Keratinocyte (primary cell): ENCODE measurements at regions not wholly inside any gene's neighbourhood (a gene's known extent, or its start where the extent isn't known, plus 50 kb on each side); places are given as distances from the start of the nearest gene placed in this dataset.

Experiments
- EZH2 ChIP-seq: IDR thresholded peaks from one replicate; pipeline ENCODE4 v1.6.1; 2012; ENCODE audit warnings: inconsistent platforms, mild to moderate bottlenecking, low read length, moderate library complexity
- TF ChIP-seq, protein P1 (sequence below), 3 experiments: IDR thresholded peaks in 1 of 3; conservative IDR thresholded peaks in 1 of 3; optimal IDR thresholded peaks in 1 of 3; 2 replicates in 2 of 3; 3 replicates in 1 of 3; pipeline versions ENCODE3 to v1.5.1; 2011; ENCODE audit warnings: low read length in 3 of 3, mild to moderate bottlenecking in 3 of 3, moderate library complexity in 2 of 3, control low read depth in 1 of 3, inconsistent platforms in 1 of 3; ENCODE audit not compliant: insufficient read depth in 2 of 3; ENCODE audit errors: extremely low read depth in 1 of 3

DNA sequence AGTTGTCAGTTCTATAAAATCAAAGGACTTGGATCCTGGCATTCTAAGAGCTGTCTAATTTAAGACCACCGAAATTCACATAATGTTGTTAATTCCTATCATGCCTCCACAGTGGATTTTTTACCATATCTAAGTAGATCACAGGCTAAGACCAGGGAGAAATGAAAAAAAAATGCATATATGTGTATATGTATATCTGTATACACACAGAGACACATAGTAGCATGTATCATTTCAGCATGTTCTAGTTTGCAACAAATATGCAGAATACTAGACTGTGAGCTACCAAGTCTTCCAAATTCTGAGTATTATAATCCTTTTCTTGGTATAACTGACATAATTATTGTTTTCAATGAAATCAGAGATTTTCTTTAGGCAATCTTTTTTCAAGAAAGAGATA is 267.6 kb upstream of the TSHZ2 start:
- TF ChIP-seq, protein P1, sequence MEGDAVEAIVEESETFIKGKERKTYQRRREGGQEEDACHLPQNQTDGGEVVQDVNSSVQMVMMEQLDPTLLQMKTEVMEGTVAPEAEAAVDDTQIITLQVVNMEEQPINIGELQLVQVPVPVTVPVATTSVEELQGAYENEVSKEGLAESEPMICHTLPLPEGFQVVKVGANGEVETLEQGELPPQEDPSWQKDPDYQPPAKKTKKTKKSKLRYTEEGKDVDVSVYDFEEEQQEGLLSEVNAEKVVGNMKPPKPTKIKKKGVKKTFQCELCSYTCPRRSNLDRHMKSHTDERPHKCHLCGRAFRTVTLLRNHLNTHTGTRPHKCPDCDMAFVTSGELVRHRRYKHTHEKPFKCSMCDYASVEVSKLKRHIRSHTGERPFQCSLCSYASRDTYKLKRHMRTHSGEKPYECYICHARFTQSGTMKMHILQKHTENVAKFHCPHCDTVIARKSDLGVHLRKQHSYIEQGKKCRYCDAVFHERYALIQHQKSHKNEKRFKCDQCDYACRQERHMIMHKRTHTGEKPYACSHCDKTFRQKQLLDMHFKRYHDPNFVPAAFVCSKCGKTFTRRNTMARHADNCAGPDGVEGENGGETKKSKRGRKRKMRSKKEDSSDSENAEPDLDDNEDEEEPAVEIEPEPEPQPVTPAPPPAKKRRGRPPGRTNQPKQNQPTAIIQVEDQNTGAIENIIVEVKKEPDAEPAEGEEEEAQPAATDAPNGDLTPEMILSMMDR (optimal IDR thresholded peaks at IDR 0.05 in 1 of 3, IDR thresholded peaks at IDR 0.05 in 1 of 3, conservative IDR thresholded peaks at IDR 0.05 in 1 of 3; ENCODE audit: extremely low read depth in 1 of 3, insufficient read depth in 2 of 3, low read length in 3 of 3) = no peak
- no peak for TF ChIP-seq EZH2
